Upper lobe of left lung (tissue), 4 donors: ENCODE measurements at regions not wholly inside any gene's neighbourhood (a gene's known extent, or its start where the extent isn't known, plus 50 kb on each side); places are given as distances from the start of the nearest gene placed in this dataset.

Source experiments
- EP300 ChIP-seq, 4 donors: sonication (generic); formaldehyde crosslinking; IDR thresholded peaks; one replicate each; pipeline ENCODE4 v1.5.1; 2017; ENCODE audit warnings: antibody characterized with exemption in 4 of 4, control low read depth in 2 of 4
- TF ChIP-seq, protein P1 (sequence below), 6 experiments: fragments of 450-650 bp in 4 of 6; fragments of 200-600 bp in 2 of 6; sonication (generic) in 2 of 6; IDR thresholded peaks; one replicate each; pipeline ENCODE4 v1.5.1; 2016 to 2019; ENCODE audit warnings: antibody characterized with exemption in 6 of 6

DNA sequence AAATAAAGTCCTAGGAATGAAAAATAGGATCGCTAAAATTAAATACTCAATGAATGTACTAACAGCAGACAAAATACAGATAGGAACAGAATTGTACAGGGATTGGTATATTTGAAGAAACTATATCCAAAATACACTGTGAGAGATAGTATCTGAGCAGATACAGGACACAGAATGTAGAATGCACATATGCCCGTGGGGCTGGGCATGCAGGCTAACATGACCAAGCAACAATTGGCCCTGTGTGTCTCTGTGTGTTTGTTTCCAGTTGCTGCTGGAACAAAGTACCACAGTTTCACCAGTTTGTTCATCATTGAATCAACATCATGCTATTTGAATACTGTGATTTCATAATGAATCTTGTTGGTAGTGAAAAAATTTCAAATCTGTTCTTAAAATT lies 127.6 kb downstream of the PMAIP1 start:
- TF ChIP-seq, protein P1, sequence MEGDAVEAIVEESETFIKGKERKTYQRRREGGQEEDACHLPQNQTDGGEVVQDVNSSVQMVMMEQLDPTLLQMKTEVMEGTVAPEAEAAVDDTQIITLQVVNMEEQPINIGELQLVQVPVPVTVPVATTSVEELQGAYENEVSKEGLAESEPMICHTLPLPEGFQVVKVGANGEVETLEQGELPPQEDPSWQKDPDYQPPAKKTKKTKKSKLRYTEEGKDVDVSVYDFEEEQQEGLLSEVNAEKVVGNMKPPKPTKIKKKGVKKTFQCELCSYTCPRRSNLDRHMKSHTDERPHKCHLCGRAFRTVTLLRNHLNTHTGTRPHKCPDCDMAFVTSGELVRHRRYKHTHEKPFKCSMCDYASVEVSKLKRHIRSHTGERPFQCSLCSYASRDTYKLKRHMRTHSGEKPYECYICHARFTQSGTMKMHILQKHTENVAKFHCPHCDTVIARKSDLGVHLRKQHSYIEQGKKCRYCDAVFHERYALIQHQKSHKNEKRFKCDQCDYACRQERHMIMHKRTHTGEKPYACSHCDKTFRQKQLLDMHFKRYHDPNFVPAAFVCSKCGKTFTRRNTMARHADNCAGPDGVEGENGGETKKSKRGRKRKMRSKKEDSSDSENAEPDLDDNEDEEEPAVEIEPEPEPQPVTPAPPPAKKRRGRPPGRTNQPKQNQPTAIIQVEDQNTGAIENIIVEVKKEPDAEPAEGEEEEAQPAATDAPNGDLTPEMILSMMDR (IDR thresholded peaks at IDR 0.05): no peak
- no peak for TF ChIP-seq EP300 (IDR thresholded peaks at IDR 0.05)
